Brain microvascular endothelial cell (primary cell): ENCODE measurements at regions not wholly inside any gene's neighbourhood (a gene's known extent, or its start where the extent isn't known, plus 50 kb on each side); places are given as distances from the start of the nearest gene placed in this dataset.
A peak's percentile ranks its signal among the peaks of the same experiment; 100 is the strongest.

ENCODE experiments used
- DNase-seq: peaks from one replicate; pipeline ENCODE4 v3.0.0-alpha.2; 2020
- H3K27ac ChIP-seq: fragments of 250-450 bp; sonication (Bioruptor Pico); 2 replicates; pipeline ENCODE4 v1.5.1; 2020; ENCODE audit warnings: mild to moderate bottlenecking, moderate library complexity
- H3K27me3 ChIP-seq: fragments of 250-450 bp; sonication (Bioruptor Pico); replicated peaks from 2 replicates; pipeline ENCODE4 v1.5.1; 2020; ENCODE audit warnings: mild to moderate bottlenecking
- H3K36me3 ChIP-seq: fragments of 250-450 bp; sonication (Bioruptor Pico); replicated peaks from 2 replicates; pipeline ENCODE4 v1.5.1; 2020; ENCODE audit warnings: mild to moderate bottlenecking
- H3K4me3 ChIP-seq: 2 replicates; pipeline ENCODE4 v1.5.1; 2011; ENCODE audit warnings: low read depth, mild to moderate bottlenecking, control low read depth, low read length, moderate library complexity
- CTCF ChIP-seq: IDR thresholded peaks from 2 replicates; pipeline ENCODE4 v1.5.1; 2011; ENCODE audit warnings: low read depth, mild to moderate bottlenecking, moderate library complexity, low read length, control low read depth, inconsistent platforms; ENCODE audit errors: missing control alignments
- in situ Hi-C: cut with HindIII; loops from 2 replicates; pipeline ENCODE4 v1.10.0; 2017; ENCODE audit warnings: low sequenced_read_pairs, low pct_ligation_motif_present

DNA sequence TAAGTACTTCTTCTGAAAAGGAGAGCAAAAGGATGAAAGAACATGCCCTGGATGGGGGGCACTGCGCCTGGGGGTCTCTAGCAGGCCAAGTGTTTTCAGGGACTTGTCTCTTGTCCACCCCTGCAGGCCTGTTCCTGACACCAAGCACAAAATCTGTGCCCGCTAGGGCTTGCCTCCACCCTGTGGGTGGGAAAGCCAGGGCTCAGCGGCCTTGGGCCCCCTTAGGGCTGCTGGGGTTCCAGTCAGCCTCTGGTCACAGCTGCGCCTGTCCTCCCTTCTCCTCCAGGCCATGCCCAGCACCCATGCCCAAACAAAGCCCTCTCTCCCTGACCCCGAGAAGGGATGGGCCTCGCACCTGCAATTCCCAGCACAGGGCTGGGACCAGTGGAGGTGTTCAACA, 71.1 kb upstream of the TRPM1 start:
- H3K27me3 ChIP-seq = no peaks in the 10 kb centered on the region
- H3K4me3 ChIP-seq = no peak overlapping the region
- TF ChIP-seq CTCF = no peak
- in situ Hi-C loops = no loop called here
- DNase-seq = no peak
- no peaks in the 10 kb centered on the region for H3K36me3 ChIP-seq
- no peak overlapping the region for H3K27ac ChIP-seq

- DNase-seq = no peak
- Histone ChIP-seq H3K27me3 (no peaks in the 10 kb centered on the region), H3K36me3 (no peaks in the 10 kb centered on the region), H3K4me3 (no peak overlapping the region), H3K27ac (no peak overlapping the region)
- in situ Hi-C loops = no loop called here
- no peak for TF ChIP-seq CTCF
These were observed 72.4 kb upstream of the TRPM1 start for GRCh38 chr15:31173790-31174450.

GRCh38 chr15:31175484-31175883, 74.0 kb upstream of the TRPM1 start:
- TF ChIP-seq CTCF = no peak
- no peaks in the 10 kb centered on the region for H3K36me3 ChIP-seq
- H3K4me3 ChIP-seq = no peak overlapping the region
- in situ Hi-C loops = no loop called here
- no peak overlapping the region for H3K27ac ChIP-seq
- no peak for DNase-seq
- H3K27me3 ChIP-seq = no peaks in the 10 kb centered on the region

DNA sequence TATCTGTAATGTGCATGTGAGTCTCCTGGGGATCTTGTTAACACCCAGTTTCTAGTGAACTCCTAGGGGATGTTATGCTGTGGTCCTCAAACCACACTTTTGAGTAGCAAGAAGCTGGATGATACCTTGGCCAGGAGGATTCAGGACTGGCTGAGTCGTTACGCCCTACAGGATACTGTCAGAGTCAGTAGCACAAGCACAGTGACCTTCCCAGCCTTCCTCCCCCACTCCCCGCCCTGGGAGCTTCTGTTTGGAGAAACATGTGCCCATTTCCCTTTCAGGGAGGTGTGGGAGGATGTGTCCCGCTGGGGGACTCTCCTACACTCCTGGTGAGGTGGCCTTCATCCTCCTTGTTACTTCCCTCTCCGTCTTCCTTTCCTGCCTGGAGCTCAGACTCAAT, 76.4 kb upstream of the TRPM1 start:
- in situ Hi-C loops = no loop called here
- Histone ChIP-seq H3K27ac (no peak overlapping the region), H3K27me3 (no peaks in the 10 kb centered on the region), H3K4me3 (no peak overlapping the region), H3K36me3 (no peaks in the 10 kb centered on the region)
- TF ChIP-seq CTCF = no peak
- DNase-seq = no peak

- H3K4me3 ChIP-seq = no peak overlapping the region
- no peaks in the 10 kb centered on the region for H3K36me3 ChIP-seq
- no peaks in the 10 kb centered on the region for H3K27me3 ChIP-seq
- H3K27ac ChIP-seq = no peak overlapping the region
- in situ Hi-C loops = no loop called here
- no peak for TF ChIP-seq CTCF
- no peak for DNase-seq
These were observed 77.2 kb upstream of the TRPM1 start for GRCh38 chr15:31178705-31179104.

DNA sequence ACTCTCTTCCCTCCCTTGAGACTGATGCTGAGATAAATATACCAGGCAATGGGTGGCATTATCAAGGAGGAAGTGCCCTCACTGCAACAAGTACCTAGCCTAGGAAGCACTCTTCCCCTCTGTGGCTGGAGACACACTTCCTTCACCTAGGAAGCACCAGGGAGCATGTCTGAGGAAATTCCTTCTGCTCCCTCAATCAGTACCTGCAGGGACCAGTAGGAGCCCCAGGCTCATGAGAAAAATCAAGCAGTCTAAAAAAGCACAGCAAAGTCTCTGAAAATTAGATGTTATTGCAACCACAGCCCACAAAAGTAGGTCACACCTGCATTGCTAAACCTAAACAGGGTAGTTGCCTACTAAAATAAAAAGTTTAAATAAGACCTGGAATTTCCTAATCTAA, 78.2 kb upstream of the TRPM1 start:
- Histone ChIP-seq H3K36me3 (no peaks in the 10 kb centered on the region), H3K27me3 (no peaks in the 10 kb centered on the region), H3K4me3 (no peak overlapping the region), H3K27ac (no peak overlapping the region)
- peak; percentile 26 for TF ChIP-seq CTCF
- no peak for DNase-seq
- in situ Hi-C loops = no loop called here
